CMK (cell line): ENCODE measurements at regions not wholly inside any gene's neighbourhood (a gene's known extent, or its start where the extent isn't known, plus 50 kb on each side); places are given as distances from the start of the nearest gene placed in this dataset.
A peak's percentile ranks its signal among the peaks of the same experiment; 100 is the strongest.

ENCODE experiments used
- DNase-seq: peaks from one replicate; pipeline ENCODE4 v3.0.0-alpha.2; 2010; ENCODE audit warnings: low read depth

DNA sequence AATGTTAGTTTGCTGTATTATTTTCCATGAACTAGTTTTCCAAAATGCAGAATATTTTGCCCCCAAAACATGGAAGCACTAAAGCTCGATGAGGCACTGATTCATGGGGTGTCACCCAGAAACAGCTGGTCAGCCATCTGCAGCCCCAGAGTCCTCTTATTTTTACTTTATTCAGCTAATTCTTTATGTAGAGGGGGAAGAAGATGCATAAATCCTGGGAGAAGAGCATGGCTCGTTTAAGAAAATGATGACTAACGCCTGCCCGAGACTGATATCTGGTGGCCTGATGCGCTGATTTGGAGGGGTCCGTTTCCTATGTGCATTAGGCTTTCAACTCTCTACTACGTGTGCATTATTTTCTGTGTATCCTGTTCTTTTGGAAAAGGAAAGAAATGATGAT is 390.3 kb upstream of the MEF2C start:
- DNase-seq: no peak

DNA sequence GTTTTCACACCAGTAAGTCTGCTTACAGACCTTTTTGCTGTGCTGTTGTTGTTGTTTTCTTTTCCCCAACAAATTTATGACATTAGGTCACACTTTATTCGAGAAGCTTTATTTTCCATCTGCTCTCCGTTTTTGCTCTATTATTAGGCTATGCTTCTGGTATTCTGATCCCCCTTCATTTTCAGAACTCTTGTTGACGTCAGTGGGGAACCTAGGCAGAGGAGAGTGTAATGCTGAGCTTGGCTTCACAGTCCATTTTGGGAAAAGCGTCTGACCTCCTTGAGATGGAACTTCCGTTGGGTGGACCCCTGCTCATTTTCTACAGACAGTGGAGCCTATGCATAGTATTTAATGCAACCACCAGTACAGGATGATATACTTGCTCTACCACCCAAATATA is 387.9 kb upstream of the MEF2C start:
- no peak for DNase-seq

- DNase-seq: no peak
These were observed 386.7 kb upstream of the MEF2C start for GRCh38 chr5:89269721-89270120.

GRCh38 chr5:89268460-89268859 is 385.5 kb upstream of the MEF2C start:
- no peak for DNase-seq

GRCh38 chr5:89267788-89268187 is 384.8 kb upstream of the MEF2C start:
- DNase-seq: no peak

DNA sequence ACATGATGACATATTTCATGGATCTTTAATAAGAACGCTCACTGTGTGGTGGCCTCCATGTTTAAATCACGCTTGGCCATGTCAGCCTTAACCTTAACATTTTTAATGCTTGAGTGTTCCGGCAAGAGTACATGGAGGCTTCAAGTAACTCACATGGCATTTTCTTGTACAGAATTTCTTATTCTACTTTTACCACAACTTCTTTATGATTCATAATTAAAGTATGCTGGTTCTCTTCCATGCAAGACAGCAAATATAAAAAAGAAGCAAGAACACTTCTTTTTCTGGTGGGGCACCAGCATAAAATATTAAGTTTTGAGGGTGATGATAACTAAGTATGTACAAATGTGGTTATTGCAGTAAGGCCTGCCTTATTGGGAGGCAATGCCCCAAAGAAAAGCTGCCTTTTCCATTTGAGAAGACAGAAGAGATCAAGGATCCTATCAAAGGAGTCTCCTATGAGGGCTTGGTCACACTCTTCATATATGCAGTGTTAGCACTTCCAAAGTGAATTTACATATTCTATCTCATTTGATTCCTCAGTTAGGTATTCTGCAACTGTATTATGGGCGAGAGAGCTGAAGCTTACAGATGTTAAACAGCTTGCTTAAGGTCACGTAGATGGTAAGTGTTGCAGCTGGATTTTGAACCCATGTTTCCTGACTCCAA is 382.7 kb upstream of the MEF2C start:
- no peak for DNase-seq

DNA sequence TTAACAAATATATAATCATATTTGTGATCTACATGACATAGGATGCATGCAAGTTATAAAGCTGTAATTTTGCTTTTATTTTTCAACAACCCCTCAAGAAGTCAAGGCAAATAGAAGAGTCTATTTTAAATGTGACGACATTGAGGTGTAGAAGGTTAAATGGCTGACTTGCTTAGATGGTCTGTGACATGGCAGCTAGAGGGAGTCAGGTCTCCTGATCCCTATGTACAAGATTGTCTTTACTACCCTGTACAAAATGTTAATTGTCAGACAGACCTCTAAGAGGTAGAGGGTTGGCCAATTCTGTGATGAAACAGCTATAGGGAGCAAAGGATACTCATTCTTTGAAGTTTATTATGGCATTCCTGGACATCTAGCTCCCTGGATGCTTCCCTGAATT is 380.9 kb upstream of the MEF2C start:
- no peak for DNase-seq

GRCh38 chr5:89262030-89262429 is 379.0 kb upstream of the MEF2C start:
- DNase-seq: no peak

GRCh38 chr5:89260254-89260653 is 377.3 kb upstream of the MEF2C start:
- DNase-seq: no peak

- peak; percentile 74 for DNase-seq
These were observed 373.0 kb upstream of the MEF2C start for GRCh38 chr5:89255845-89256463.

- DNase-seq: no peak
These were observed 370.8 kb upstream of the MEF2C start for GRCh38 chr5:89253666-89254352.

DNA sequence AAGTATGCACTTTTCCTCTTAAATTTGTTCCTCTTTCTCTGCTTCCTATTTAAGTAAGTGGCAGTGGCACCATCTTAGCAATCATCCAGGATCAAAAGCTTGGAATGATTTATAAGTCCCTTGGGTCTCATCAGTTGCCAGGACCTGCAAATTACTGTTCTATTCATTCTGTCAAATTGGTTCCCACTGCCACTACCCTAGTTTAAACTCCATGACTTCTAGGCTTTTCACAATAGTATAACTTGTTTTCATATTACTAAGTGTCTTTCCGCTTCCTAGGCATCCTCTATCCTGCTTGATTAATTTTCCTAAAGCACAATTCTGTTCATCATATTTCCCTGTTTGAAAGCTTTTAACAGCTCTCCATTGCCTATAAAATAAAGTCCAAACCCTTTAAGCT is 363.9 kb upstream of the MEF2C start:
- DNase-seq: no peak

DNA sequence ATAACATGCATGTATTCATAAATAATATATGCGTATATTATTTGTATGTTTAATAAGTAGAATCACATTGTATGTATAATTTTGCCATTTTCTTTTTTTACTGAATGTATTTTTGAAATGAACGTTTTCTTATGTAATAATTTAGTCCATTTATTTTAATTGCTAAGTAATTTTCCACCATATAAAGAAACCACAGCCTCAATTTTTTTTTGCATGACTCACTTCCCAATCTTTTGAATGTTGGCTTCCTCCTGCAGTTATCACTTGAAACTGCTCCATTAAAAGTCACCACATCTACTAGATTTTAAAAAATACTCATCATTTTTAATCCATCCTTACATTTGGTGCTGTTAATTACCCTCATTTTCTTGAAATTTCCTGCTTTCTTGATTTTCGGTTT is 363.3 kb upstream of the MEF2C start:
- DNase-seq: no peak

- DNase-seq: no peak
These were observed 360.6 kb upstream of the MEF2C start for GRCh38 chr5:89243611-89244010.

- DNase-seq: no peak
These were observed 358.2 kb upstream of the MEF2C start for GRCh38 chr5:89241186-89241585.

GRCh38 chr5:89236900-89237299 is 353.9 kb upstream of the MEF2C start:
- DNase-seq: no peak

DNA sequence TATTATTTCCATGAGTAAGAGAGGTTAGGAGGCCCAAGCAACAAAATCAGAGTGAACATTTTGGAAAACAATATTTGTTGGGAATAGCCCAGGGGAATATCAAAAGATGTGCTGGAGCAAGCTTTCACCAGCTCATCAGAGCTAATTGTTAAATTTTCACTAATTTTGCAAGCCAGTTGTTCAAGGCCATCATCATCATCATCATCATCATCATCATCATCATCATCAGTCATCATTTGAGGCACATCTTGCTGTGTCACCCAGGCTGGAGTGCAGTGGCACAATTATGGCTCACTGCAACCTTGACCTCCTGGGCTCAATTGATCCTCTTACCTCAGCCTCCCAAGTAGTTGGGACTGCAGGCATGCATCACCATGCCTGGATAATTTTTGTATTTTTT is 350.5 kb upstream of the MEF2C start:
- no peak for DNase-seq

DNA sequence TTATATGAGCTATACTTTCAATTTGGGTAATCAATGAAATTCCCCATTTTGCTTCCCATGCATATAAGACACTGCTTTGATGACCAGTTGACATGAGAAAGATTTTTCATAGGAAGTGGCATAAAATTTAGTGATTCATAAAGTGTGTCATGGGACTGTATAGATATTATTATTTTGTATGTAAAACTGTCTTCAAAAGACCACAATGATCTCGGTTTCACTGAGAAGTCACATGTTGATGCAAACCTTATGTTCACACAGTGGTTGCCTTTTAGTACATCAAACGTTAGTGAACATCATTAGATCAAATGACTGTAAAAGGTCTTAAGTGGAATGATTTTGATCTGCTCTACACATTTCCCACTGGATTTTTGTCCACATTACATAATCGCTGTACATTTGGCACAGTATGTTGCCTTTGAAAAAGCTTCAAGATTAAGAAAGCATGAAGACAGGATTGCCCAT is 349.2 kb upstream of the MEF2C start:
- no peak for DNase-seq

DNA sequence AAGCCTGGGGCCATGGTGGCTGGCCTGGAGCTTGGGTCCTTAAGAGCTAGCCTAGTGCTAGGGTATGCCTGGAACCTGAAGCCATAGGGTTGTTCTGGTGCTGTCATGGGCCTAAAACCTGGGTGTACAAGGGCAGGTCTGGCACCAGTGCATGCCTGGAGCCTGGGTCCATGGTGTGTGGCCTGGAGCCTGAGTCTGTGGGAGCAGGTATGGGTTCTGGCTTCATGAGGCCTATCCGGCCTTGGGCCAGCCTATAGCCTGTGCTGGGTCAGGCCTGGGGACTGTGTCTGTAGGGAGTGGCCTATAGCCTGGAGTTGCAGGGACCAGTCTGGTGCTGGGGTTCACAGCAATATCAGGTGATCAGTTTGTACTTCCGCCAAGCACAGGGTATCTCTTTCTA is 347.2 kb upstream of the MEF2C start:
- DNase-seq: no peak

DNA sequence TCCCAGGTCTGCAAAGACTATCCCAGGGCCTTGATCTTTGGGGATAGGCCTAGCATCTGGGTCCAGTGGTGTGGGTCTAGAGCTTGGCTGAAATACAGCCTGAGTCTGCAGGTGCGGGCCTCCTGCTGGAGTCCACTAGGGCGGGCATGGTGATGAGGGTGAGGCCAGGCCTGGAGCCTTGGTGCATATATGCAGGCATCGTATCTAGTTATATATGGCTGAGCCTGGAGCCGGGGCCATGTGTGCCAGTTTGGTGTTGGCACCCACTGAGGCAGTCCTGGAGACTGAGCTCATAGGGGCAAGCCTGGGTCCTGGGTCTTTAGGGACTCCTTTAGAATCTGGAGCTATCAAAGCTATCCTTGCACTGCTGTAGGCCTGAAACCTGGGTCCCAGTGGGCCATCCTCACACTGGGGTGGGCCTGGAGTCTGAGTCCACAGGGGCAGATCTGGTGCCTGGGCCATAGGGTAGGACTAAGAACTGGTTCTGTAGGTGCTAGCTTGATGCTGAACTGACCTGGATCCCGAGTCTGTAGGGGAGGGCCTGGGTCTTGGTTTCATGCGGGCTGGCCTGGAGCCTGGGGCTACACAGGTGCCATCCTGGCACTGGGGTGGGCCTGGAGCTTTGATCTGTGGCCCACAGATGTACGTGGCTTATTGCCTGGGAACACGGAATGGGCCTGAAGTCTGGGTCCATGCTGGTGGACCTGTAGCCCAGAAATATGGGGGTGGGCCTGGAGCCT is 346.5 kb upstream of the MEF2C start:
- no peak for DNase-seq

DNA sequence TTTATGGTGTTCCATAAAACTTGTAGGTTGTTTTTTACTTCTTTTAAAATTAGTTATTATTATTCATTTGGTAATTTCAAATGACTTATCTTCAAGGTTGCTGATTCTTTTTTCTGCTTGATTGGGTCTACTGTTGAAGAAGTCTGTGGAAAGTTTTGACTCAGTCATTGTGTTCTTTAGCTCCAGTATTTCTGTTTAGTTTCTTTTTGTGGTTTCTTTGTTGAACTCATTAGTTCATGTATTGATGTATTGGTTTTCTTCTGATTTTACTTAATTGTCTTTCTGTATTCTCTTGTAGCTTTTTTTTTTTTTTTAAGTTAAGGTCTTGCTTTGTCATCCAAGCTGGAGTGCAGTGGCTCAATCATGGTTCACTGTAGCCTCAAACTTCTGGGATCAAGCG is 345.4 kb upstream of the MEF2C start:
- DNase-seq: no peak

DNA sequence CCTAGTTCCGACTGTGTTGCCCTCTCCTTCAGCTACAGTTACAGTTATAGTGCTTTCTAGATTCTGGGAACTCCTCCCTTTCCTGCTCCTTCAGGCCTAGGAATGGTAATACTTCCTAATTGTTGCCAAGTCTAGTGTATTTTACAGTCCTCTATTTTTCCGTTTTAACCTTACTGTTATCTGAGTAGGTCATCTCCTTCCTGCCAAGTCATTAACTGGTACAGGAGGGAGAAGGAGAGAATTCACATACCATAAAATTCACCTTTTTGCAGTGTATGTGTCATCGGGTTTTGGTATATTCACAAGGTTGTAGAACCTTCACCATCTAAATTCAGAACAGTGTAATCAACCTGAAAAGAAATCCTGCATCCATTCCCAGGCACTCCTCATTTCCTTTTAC is 335.4 kb upstream of the MEF2C start:
- DNase-seq: no peak

DNA sequence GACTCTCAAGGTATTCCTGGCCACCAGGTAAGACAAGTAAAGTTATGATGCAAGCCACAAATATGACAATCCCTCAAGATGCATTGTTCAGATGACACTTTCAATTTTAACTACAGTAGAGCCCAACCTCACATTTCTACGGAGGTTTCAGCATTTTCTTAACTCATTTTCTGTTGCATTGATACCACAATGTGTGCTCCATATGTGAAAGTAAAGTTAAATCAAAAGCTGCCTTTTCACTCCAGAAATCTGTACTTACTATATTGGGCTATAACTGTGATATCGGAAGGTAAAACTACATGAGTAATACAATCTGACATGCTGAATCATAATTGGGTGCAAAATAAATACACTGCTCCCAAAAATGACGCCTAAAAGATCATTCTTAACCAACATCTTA is 333.6 kb upstream of the MEF2C start:
- DNase-seq: no peak
